Uterus (tissue), 2 donors: ENCODE measurements at regions not wholly inside any gene's neighbourhood (a gene's known extent, or its start where the extent isn't known, plus 50 kb on each side); places are given as distances from the start of the nearest gene placed in this dataset.

Experiments used
- CTCF ChIP-seq, 4 experiments: fragments of 200-600 bp in 2 of 4; fragments of 450-650 bp in 2 of 4; sonication (generic) in 2 of 4; IDR thresholded peaks; one replicate each; pipeline ENCODE4 v1.5.1; 2016 to 2019; ENCODE audit warnings: antibody characterized with exemption in 4 of 4, mild to moderate bottlenecking in 2 of 4, moderate library complexity in 1 of 4
- POLR2A ChIP-seq, 2 donors: fragments of 450-650 bp; IDR thresholded peaks; one replicate each; pipeline ENCODE4 v1.6.1; 2016; ENCODE audit warnings: antibody characterized with exemption in 2 of 2, mild to moderate bottlenecking in 1 of 2, moderate library complexity in 1 of 2

- TF ChIP-seq CTCF (IDR thresholded peaks at IDR 0.05) = no peak
- no peak for TF ChIP-seq POLR2A (IDR thresholded peaks at IDR 0.05)
These were observed 256.7 kb upstream of the SNX7 start for GRCh38 chr1:98404866-98405265.
